ENCODE measurements at regions not wholly inside any gene's neighbourhood (a gene's known extent, or its start where the extent isn't known, plus 50 kb on each side); places are given as distances from the start of the nearest gene placed in this dataset.
A peak's percentile ranks its signal among the peaks of the same experiment; 100 is the strongest.
"Not testable (repeated sequence)": the region's sequence is repeated elsewhere in the genome, so short reads cannot be mapped to it uniquely, and the experiment has no call there.

- WGBS, 2 experiments (ENCODE audit: insufficient coverage in 2 of 2), result 75 to 100% methylated on average over 1 of the region's 2 CpGs
Measured at GRCh38 chr3:6066397-6066796, 794.5 kb upstream of the GRM7 start.

DNA sequence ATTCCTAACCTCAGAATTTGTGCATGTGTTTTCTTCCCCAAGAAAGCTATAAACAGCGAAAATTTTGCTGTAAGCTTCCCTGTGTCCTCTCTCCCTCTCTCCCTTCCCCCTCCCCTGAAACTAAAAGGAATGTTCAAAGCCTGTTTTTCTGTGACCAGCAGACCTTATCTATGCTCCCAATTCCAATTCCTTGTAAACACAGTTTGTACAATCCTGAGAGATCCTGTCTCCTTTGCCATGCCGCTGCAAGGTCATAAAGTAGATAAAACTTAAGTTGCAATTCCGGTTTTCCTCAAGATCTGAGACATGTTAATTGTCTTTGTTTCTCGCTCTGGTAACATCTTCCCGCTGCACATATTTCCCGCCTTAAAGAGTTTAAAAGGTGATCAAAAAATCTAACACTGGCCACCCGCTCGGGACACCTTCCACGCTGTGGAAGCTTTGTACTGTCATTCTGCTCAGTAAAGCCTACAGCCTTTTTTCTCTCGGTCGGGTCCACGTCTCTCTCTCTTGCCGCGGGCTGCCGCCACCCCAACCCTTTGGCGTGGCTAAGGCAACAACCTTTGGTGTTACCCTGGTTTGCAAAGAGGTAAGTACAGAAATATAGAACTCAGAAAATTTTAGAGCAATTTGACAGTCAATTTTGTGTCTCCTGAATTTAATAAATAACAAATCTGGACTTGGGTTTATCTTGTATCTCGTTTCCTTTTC is 793.9 kb upstream of the GRM7 start:
- H3K4me1 ChIP-seq (ENCODE audit: control insufficient read depth, insufficient read depth, low read length, poor library complexity, severe bottlenecking); H3K9me3 ChIP-seq (ENCODE audit: control insufficient read depth, low read length); H3K4me3 ChIP-seq (ENCODE audit: extremely low read depth, insufficient read depth, low read length, poor library complexity, severe bottlenecking); H3K36me3 ChIP-seq (ENCODE audit: control insufficient read depth, insufficient read depth, low read length): not testable (repeated sequence)
- 81 to 93% methylated on average over 7 to 9 of the region's 17 CpGs for WGBS, 2 experiments (ENCODE audit: insufficient coverage in 2 of 2)
- H3K27ac ChIP-seq (ENCODE audit: low read depth, low read length, severe bottlenecking), result peak overlapping the region; percentile 71

More at GRCh38 chr3:6066397-6066796, 794.5 kb upstream of the GRM7 start:
- Histone ChIP-seq H3K9me3 (ENCODE audit: control insufficient read depth, low read length) (no peaks in the 10 kb centered on the region), H3K4me1 (ENCODE audit: control insufficient read depth, insufficient read depth, low read length, poor library complexity, severe bottlenecking) (no peaks in the 10 kb centered on the region), H3K36me3 (ENCODE audit: control insufficient read depth, insufficient read depth, low read length) (no peaks in the 10 kb centered on the region), H3K4me3 (ENCODE audit: extremely low read depth, insufficient read depth, low read length, poor library complexity, severe bottlenecking) (no peak overlapping the region), H3K27ac (ENCODE audit: low read depth, low read length, severe bottlenecking) (no peak overlapping the region)

GRCh38 chr3:6074952-6075351 is 786.0 kb upstream of the GRM7 start:
- no peak overlapping the region for H3K27ac ChIP-seq (ENCODE audit: low read depth, low read length, severe bottlenecking)
- H3K4me1 ChIP-seq (ENCODE audit: control insufficient read depth, insufficient read depth, low read length, poor library complexity, severe bottlenecking), result peaks cover 5% of the 10 kb centered on the region
- H3K4me3 ChIP-seq (ENCODE audit: extremely low read depth, insufficient read depth, low read length, poor library complexity, severe bottlenecking), result no peak overlapping the region
- WGBS, 2 experiments (ENCODE audit: insufficient coverage in 2 of 2), result 73 to 100% methylated on average over 1 to 2 of the region's 2 CpGs
- no peaks in the 10 kb centered on the region for H3K9me3 ChIP-seq (ENCODE audit: control insufficient read depth, low read length)
- H3K36me3 ChIP-seq (ENCODE audit: control insufficient read depth, insufficient read depth, low read length), result no peaks in the 10 kb centered on the region

DNA sequence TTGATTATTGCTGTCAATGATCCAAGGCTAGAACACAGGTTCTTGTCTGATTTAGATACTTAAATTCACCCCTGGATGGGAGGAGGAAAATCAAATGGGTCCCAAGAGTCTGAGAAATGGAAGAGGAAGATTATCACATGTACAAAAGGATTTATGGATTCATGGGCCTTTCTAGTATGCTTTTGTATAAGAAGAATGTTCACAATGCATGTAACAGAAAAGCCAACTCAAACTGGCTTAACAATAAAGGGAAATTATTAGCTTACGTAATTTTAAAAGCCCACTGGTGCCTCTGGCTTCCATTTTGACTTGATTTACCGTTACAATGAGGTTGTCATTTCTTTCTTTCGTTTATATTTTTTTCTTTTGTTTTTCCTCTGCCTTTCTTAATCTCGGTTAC is 782.5 kb upstream of the GRM7 start:
- H3K4me3 ChIP-seq (ENCODE audit: extremely low read depth, insufficient read depth, low read length, poor library complexity, severe bottlenecking), result no peak overlapping the region
- H3K9me3 ChIP-seq (ENCODE audit: control insufficient read depth, low read length), result no peaks in the 10 kb centered on the region
- H3K4me1 ChIP-seq (ENCODE audit: control insufficient read depth, insufficient read depth, low read length, poor library complexity, severe bottlenecking), result peaks cover 5% of the 10 kb centered on the region
- WGBS, 2 experiments (ENCODE audit: insufficient coverage in 2 of 2), result 72 to 92% methylated on average over 4 of the region's 4 CpGs
- no peaks in the 10 kb centered on the region for H3K36me3 ChIP-seq (ENCODE audit: control insufficient read depth, insufficient read depth, low read length)
- no peak overlapping the region for H3K27ac ChIP-seq (ENCODE audit: low read depth, low read length, severe bottlenecking)

DNA sequence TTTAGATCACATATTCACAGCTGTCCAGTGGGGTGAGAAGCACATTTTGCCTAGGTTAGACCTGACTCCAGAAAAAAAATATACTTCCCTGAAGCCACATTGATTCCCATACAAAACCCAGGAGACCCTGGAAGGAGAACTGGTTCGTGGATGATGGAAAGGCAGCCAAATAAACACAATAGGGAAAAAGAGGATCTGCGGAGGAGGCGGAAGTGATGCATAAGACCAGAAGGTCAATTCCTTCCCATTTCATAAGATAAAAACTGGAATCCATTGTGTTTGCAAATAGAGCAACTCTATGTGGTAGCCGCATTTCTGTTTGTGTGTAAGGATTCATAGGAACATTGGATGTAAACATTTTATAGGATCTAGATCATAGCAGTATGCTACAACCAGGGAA is 781.9 kb upstream of the GRM7 start:
- WGBS, 2 experiments (ENCODE audit: insufficient coverage in 2 of 2), result 100% methylated on average over 1 of the region's 4 CpGs

DNA sequence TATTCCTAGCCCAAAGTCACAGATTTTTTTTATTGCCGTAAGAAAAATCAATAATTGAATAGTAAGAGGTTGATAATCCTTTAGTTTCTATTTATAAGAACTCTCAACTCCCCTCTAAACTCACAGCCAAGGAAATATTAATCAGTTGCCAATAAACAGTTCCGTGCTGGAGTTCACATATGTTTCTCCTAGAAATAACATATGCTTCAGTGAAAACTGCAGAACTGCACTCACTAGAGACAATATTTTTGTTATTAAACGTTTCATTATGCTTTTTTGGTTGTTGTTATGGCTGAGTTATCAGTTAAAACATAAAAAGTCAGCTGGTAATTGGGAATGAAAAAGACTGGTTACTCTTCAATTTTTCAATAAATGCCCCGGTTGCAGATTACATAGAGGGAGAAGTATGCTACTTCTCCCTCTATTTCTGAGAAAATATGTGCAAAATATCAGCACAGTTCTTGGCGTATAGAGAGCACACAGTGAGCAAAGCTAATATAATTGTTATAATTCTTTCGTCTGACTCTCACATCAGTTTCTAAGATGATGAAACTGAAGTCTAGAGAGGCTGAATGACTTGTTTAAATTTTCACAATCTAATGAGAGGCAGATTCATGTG is 781.2 kb upstream of the GRM7 start:
- no peaks in the 10 kb centered on the region for H3K36me3 ChIP-seq (ENCODE audit: control insufficient read depth, insufficient read depth, low read length)
- peaks cover 3% of the 10 kb centered on the region for H3K4me1 ChIP-seq (ENCODE audit: control insufficient read depth, insufficient read depth, low read length, poor library complexity, severe bottlenecking)
- H3K27ac ChIP-seq (ENCODE audit: low read depth, low read length, severe bottlenecking), result no peak overlapping the region
- no peaks in the 10 kb centered on the region for H3K9me3 ChIP-seq (ENCODE audit: control insufficient read depth, low read length)
- WGBS, 2 experiments (ENCODE audit: insufficient coverage in 2 of 2), result 100% methylated on average over 1 of the region's 6 CpGs
- no peak overlapping the region for H3K4me3 ChIP-seq (ENCODE audit: extremely low read depth, insufficient read depth, low read length, poor library complexity, severe bottlenecking)

More for the DNA sequence above, 781.9 kb upstream of the GRM7 start:
- Histone ChIP-seq H3K27ac (ENCODE audit: low read depth, low read length, severe bottlenecking) (no peak overlapping the region), H3K36me3 (ENCODE audit: control insufficient read depth, insufficient read depth, low read length) (no peaks in the 10 kb centered on the region), H3K4me3 (ENCODE audit: extremely low read depth, insufficient read depth, low read length, poor library complexity, severe bottlenecking) (no peak overlapping the region), H3K4me1 (ENCODE audit: control insufficient read depth, insufficient read depth, low read length, poor library complexity, severe bottlenecking) (peaks cover 5% of the 10 kb centered on the region), H3K9me3 (ENCODE audit: control insufficient read depth, low read length) (no peaks in the 10 kb centered on the region)

DNA sequence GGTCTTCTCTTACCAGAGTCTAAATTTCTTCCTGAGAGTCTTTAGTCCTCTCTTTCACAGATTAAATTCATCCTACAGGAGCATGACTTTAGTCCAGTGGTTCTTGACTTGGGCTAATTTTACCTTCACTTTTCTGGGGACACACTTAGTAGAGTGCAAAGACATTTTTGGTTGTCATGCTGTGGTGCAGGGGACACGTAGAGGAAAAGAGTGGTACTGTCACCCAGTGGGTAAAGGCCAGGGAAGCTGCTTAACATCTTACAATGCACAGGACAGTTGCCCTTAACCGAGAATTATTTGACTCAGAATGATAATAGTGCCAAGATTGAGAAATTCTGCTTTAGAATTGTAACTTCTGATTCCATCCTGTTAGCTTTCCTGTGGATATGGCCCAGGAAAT is 772.5 kb upstream of the GRM7 start:
- H3K4me3 ChIP-seq (ENCODE audit: extremely low read depth, insufficient read depth, low read length, poor library complexity, severe bottlenecking), result no peak overlapping the region
- 60 to 90% methylated on average over 1 of the region's 2 CpGs for WGBS, 2 experiments (ENCODE audit: insufficient coverage in 2 of 2)
- no peaks in the 10 kb centered on the region for H3K4me1 ChIP-seq (ENCODE audit: control insufficient read depth, insufficient read depth, low read length, poor library complexity, severe bottlenecking)
- H3K27ac ChIP-seq (ENCODE audit: low read depth, low read length, severe bottlenecking), result no peak overlapping the region
- no peaks in the 10 kb centered on the region for H3K36me3 ChIP-seq (ENCODE audit: control insufficient read depth, insufficient read depth, low read length)
- no peaks in the 10 kb centered on the region for H3K9me3 ChIP-seq (ENCODE audit: control insufficient read depth, low read length)

GRCh38 chr3:6089780-6090179 is 771.1 kb upstream of the GRM7 start:
- Histone ChIP-seq H3K27ac (ENCODE audit: low read depth, low read length, severe bottlenecking) (no peak overlapping the region), H3K4me1 (ENCODE audit: control insufficient read depth, insufficient read depth, low read length, poor library complexity, severe bottlenecking) (no peaks in the 10 kb centered on the region), H3K36me3 (ENCODE audit: control insufficient read depth, insufficient read depth, low read length) (no peaks in the 10 kb centered on the region), H3K4me3 (ENCODE audit: extremely low read depth, insufficient read depth, low read length, poor library complexity, severe bottlenecking) (no peak overlapping the region), H3K9me3 (ENCODE audit: control insufficient read depth, low read length) (no peaks in the 10 kb centered on the region)
- WGBS, 2 experiments (ENCODE audit: insufficient coverage in 2 of 2), result 81 to 88% methylated on average over 3 to 4 of the region's 5 CpGs

DNA sequence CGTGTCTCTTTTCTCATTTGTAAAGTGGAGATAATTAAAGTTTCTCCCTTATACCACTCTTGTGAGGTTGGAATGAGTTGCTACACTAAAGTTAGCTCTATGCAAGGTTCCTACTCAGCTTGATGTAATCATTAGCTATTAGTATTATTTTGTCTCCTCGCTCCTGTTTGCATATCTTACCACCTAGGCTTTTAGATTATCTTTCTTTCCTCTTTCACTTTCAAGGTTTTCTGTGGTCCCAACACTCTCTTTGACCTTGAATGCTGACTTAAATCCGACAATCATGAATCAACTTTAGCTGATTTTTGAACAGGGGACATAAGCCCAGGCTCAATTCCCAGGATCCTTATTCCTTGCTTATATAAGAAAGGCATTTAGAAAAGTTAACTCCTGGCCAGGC is 769.7 kb upstream of the GRM7 start:
- WGBS, 2 experiments (ENCODE audit: insufficient coverage in 2 of 2), result 100% methylated on average over 1 of the region's 3 CpGs; no CpG with 5 or more reads in 1 of the 2 experiments
- Histone ChIP-seq H3K4me3 (ENCODE audit: extremely low read depth, insufficient read depth, low read length, poor library complexity, severe bottlenecking) (no peak overlapping the region), H3K27ac (ENCODE audit: low read depth, low read length, severe bottlenecking) (no peak overlapping the region), H3K4me1 (ENCODE audit: control insufficient read depth, insufficient read depth, low read length, poor library complexity, severe bottlenecking) (no peaks in the 10 kb centered on the region), H3K36me3 (ENCODE audit: control insufficient read depth, insufficient read depth, low read length) (no peaks in the 10 kb centered on the region), H3K9me3 (ENCODE audit: control insufficient read depth, low read length) (no peaks in the 10 kb centered on the region)

DNA sequence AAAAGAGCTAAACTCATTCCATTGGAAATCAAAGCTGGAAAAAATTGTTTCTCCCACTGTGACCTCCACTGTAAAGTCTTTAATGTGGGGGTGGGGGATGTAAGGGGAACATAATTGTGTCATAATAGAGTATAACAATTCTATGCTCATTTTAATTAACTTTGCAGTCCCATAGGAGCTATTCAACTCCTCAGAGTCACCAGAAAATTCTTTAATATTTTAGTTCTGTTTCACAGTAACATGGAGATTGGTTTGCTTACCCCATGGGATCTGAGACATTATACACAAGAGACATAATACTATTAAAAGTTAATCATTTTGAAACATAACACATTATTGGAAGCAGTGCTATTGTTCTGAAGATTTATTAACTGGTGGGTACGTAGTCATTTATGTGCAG is 765.9 kb upstream of the GRM7 start:
- no peaks in the 10 kb centered on the region for H3K4me1 ChIP-seq (ENCODE audit: control insufficient read depth, insufficient read depth, low read length, poor library complexity, severe bottlenecking)
- H3K4me3 ChIP-seq (ENCODE audit: extremely low read depth, insufficient read depth, low read length, poor library complexity, severe bottlenecking), result no peak overlapping the region
- WGBS, 2 experiments (ENCODE audit: insufficient coverage in 2 of 2), result no CpG with 5 or more reads among the region's 1 CpG
- H3K27ac ChIP-seq (ENCODE audit: low read depth, low read length, severe bottlenecking), result no peak overlapping the region
- H3K9me3 ChIP-seq (ENCODE audit: control insufficient read depth, low read length), result no peaks in the 10 kb centered on the region
- no peaks in the 10 kb centered on the region for H3K36me3 ChIP-seq (ENCODE audit: control insufficient read depth, insufficient read depth, low read length)

- Histone ChIP-seq H3K9me3 (ENCODE audit: control insufficient read depth, low read length) (no peaks in the 10 kb centered on the region), H3K36me3 (ENCODE audit: control insufficient read depth, insufficient read depth, low read length) (no peaks in the 10 kb centered on the region), H3K4me3 (ENCODE audit: extremely low read depth, insufficient read depth, low read length, poor library complexity, severe bottlenecking) (no peak overlapping the region), H3K27ac (ENCODE audit: low read depth, low read length, severe bottlenecking) (no peak overlapping the region), H3K4me1 (ENCODE audit: control insufficient read depth, insufficient read depth, low read length, poor library complexity, severe bottlenecking) (no peaks in the 10 kb centered on the region)
- WGBS, 2 experiments (ENCODE audit: insufficient coverage in 2 of 2), result 100% methylated on average over 1 of the region's 2 CpGs; no CpG with 5 or more reads in 1 of the 2 experiments
Measured at GRCh38 chr3:6097021-6097420, 763.9 kb upstream of the GRM7 start.

Data from mesodermal cell (in vitro differentiated cells).